Activated CD4-positive, alpha-beta T cell treated with anti-CD3 and anti-CD28 coated beads, Interleukin-2, amount 50 U/mL, for 48 hours (primary cell): ENCODE measurements at regions not wholly inside any gene's neighbourhood (a gene's known extent, or its start where the extent isn't known, plus 50 kb on each side); places are given as distances from the start of the nearest gene placed in this dataset.
"Not testable (repeated sequence)": the region's sequence is repeated elsewhere in the genome, so short reads cannot be mapped to it uniquely, and the experiment has no call there.

Source experiments
- DNase-seq, 2 experiments: peaks; one replicate each; pipeline ENCODE4 v3.0.0-alpha.2; 2020

DNA sequence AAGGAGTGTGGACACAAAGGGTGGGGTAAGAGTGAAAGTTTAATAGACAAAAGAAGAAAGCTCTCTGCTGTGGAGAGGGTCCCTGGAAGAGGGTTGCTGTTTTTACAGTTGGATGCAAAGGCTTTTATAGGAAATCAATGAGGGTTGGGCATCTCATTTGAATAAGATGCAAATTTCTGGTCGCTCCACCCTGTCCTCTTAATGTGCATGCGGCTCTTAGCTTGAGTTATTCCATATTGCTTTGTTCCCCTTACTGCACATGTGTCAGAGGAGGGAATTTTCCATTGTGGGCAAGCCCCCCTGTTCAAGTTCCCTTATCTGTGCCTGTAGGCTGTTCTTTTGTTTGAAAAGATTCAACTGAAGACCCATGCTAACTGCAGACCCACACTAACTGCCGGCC, 326.5 kb downstream of the BCL11A start:
- DNase-seq: no peak

DNA sequence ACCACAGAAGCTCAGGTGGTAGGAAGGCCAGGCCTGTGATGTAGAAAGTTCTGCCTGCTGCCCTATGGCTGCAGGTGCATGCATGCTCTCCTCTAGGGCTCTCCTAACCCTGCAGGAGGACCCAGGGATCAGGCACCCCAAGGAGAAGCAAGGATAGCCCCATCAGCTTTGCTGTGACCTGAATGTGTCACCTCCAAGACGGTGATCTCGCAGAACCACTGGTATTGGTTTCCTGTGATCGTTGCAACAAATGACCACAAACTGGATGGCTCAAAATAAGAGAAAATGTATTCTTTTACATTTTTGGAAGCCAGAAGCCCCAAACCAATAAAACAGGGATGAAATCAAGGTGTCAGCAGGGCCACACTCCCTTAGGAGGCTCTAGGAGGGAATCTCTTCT, 327.3 kb downstream of the BCL11A start:
- no peak for DNase-seq

DNA sequence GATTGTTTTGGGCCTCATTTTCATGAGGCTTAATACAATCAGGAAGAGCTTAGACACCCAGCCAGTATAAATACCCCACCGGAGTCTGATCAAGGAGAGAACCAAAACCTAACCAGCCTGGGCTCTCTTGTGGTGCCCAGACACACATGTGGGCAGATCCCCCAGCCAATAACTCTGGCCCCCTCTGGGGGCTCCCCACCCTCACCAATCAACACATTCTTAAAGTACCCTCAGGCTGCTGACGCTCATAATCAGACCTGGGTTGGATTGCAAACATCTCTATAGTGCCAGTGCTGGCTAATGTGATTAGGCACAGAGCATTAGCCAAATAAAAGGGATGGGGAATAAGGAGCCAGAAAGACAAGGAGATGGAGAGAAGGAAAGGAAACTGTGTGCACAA, 329.6 kb downstream of the BCL11A start:
- no peak for DNase-seq

DNA sequence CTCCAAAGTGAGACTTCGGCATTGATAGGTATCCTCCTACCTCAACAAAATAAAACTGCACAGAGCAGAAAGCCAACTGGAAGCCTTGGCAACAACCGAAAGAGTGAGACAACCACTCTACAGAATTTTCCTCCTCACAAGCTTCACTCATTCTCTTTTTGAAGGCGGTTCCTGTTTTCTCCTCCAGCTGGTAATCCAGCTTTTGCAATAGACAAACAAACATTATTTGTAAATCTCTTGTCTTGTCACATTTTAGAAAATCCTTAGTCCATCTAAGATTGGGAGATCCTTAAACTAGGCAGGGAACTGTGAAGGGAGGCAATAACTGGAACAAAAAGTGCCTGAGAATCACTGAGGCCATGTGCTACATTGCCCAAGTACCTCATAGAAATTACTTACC, 332.4 kb downstream of the BCL11A start:
- no peak for DNase-seq

DNA sequence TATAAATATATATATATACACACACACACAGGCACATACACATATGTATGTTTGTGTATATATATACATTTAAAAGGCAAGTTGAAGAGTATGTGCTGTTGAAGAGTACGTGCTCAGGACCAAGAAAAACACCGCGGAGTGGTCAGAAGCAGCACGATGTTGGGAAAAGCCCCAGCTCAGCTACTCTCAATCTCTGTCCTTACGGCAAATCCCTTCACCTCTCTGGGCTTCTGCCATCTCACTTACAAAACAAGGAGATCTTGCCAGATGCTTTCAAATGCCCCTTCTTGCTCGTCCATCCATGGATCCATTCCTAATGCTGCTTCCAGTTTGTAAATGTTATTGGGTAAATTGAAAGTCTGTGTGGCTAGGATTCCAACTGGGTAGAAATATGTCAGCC, 333.9 kb downstream of the BCL11A start:
- DNase-seq: no peak

DNA sequence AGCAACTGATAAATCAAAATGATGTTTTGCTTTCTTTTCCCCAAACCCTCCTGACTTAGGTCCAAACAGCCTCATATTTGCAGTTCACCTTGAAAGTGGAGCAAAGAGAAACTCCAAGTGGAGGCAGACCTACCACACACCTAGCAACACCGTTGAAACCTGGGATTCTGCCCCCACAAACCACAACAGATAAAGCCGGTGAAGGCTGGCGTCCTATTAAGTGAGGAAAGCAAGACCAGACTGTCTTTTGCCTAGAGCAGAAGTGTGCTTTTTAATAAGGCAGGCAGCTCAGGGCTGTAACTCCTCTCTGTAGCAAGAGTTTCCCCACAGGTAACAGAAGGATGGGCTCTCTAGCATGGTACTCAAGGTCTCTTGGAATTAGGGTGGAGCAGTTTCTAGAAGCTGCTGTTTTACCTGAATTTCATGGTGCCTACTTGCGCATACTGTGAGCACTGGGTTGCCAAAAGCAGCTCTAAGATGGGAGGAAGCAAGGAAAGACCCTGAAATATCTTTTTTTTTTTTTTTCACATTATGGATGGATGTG, 336.9 kb downstream of the BCL11A start:
- no peak for DNase-seq

DNA sequence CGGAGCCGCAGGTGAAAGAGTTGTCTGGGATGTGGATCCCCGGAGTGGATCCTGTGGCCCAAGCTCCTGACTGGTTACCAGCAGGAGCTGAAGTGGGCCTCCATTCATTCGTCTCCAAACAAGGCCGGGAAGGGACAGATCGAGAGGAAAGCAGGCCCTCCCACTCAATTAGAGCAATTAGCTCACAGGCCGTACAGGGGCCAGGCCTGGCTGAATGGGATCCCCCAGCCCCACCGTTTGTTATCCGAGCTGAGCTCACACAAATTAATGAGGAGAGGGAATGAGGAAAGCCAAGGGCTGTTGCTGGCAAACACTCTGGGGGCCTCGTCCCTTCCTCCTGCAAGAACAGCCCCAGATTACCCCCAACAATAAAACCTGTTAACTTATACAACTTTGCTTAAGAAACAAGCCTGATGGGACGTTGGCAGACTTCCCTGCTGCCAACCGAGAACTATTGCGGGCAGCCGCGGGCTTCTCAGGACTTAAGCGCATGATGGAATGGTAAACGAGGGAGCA, 338.0 kb downstream of the BCL11A start:
- no peak for DNase-seq

DNA sequence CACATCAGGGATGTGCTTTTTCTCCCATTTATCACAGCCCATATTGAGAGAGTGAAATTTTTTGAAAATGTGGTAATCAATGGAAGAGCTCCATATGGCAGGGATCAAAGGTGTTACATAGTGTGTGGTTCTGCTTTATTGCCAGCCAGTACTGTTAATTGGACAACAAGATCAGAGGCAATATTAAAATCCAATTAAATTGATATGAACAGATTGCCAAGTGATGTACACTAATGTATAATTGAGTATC, 338.9 kb downstream of the BCL11A start:
- DNase-seq: no peak

DNA sequence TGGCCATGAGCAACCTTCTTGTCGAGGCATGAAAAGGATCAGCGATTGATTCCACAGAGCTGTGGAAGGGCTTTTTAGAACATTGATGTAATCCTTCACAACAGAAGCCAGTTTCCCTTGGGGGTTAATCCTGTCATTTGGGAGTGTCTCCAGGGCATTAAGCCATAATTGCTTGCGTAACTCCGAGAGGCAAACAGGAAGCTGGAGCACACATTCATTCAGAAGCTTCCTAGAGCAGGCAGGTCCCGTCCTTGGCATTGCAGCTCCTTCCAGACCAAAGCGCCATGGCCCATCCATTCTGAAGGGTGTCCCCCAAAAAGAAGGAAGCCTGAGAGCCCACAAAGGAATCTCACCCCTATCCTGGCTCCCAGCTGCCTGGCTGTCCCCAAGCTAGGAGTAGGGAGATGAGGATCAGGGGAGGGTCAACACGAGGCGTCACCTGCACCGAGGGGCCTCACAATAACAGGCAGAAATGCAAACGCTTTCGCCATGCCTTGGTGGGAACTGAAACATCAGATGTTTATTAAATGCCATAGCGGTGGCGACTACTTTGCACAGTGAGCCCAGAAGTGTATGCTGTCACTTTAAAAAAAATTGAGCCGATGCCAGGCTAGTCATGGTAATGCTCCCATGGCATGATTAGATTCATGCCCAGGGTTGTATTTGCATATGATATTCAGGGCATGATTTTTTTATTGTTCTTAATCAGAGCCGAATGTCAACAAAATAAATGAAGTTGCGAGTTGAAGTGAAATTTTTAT, 339.4 kb downstream of the BCL11A start:
- no peak for DNase-seq

DNA sequence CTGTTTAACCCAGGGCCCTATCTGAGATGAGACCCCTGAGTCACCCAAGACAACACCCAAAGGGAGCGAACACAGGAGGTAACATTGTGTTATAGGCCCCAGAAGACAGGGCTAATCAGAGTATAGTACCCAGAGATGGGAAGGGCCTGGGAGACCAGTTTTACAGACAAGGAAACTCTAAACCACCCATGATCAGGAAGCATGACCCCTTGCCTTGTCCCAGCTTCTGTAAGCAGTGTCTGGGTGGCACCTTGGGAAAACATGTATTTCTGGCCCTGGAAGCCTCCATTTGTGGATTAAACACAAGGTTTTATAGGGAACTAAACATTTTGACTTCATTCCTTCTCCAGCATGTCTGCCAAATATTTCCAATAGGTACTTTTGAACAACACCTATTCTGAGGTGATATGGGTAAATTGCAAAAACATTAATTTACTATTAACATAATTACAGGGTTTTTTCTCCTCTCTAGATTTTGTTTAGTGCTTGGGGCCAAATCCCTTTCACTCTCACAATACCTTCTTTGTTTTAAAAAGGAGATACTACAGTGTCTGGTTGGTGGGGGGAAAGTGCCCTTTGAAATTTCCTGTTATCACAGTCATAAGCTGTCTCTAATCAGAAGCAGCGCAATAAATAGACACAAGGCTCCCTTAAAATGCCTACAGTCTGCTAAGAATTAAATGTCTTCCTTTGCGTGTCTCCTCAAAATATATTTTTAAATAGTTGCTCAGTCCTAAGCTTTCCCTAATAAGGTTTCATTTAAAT, 341.1 kb downstream of the BCL11A start:
- no peak for DNase-seq

DNA sequence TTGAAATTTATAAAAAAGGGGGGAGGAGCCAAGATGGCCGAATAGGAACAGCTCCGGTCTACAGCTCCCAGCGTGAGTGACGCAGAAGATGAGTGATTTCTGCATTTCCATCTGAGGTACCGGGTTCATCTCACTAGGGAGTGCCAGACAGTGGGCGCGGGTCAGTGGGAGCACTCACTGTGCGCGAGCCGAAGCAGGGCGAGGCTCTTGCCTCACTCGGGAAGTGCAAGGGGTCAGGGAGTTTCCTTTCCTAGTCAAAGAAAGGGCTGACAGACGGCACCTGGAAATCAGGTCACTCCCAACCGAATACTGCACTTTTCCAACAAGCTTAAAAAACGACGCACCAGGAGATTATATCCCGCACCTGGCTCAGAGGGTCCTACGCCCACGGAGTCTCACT, 364.4 kb downstream of the BCL11A start:
- not testable (repeated sequence) for DNase-seq

DNA sequence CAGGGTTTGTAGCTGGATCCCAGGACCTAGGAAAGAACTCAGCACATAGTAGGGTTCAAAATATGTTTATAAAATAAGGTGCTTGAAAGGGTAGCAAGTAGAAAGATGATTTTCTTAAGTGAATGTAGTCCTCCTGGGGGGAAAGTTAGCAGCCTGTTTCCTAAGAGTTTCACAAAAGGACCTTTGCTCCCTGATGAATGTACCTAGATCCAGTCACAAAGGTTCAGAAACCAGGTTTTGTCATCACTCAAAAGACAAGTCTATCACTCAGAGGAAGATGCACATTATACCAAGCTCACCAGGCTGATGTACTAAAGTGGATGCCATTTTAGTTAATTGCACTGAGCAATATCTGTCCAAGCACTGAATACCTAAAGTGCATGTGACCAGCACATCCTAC, 378.2 kb downstream of the BCL11A start:
- DNase-seq: no peak

DNA sequence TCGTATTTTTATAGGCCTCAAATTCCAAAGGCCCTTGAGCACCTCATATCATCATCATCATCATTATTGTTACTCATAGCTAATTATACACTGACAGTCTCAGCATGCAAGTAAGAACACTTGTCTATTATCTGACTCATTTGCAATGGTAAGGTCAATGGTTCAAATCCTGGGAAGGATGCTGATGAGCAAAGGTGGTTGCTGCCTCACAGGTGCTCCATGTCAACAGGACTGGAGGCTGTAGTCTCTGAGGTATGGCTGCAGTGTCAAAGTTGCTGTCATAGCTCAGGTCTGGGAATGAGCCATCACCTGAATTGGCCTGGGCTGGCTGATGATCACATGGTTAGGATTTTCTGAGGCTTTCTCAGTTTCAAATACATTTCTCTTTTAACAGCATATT, 379.3 kb downstream of the BCL11A start:
- DNase-seq: no peak

DNA sequence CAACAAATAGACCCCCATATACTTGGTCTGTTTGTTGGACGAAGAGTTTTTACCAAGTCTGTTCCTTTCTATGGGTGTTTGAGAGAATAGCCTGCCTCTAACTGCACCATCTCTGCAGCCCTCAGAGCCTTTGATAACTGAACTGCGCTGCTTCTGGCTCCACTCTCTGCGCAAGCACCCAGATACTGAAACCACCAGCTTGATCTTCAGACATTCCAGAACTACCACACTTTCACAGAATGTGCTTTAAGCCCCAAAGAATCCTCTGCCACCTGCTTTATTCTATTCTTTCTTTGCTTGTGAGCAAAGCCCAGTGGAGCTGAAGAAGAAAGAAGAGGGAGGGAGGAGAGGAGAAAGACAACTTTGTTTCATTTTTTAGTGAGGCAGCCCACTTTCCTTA, 380.7 kb downstream of the BCL11A start:
- no peak for DNase-seq

DNA sequence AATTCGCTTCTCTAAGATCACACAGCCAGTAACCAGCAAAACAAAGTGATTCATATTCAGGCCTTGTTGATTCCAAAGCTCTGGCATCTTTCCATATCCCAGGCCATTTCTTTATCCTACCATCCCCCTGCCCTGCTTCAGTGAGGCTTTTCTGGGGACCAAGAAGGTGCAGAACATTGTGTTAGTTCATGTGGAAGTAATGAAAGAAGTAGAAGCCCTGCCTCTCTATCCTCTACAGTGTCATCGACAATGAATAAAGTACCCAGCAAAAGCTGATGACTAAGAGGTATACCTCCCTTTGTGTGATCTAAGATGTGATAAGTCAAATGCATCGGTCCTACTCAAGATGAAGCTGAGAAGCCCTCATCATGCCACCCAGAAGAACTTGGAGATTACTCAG, 383.2 kb downstream of the BCL11A start:
- no peak for DNase-seq

DNA sequence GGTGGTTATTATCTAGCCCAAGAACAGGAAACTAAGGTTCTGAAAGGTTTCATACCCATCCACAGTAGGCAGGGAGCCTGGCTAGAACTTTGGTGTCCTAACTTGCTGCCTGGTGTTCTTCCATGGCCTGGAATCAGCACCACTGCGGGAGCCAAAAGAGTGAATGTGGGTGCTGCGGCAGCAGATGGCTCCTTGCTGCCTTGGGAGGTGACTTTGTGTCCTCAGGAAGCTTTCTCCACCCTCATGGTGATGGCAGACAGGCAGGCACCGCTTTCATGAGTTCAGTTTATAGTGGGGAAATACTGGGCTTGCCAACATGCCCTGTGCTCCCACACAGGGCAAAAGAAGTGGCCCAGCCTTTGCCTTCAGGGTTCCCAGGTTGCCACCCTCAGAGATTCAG, 385.2 kb downstream of the BCL11A start:
- no peak for DNase-seq

DNA sequence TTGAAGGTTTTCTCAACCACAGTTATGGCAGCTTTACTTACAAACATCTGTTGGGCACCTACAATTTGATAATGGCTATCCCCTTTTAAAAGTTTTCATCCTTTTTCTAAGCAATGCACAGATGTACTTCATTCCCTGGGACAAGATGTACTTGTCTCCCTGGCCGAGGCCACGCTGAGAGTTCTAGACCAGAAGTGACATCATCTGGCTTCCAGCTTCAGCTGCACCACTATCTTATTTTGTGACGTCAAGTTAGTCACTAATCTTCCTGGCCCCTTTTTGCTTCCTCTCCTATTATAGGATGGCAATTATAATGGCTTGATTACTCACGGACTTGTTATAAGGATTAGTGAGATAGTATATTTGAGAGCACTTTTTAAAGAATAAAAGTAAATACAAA, 386.4 kb downstream of the BCL11A start:
- DNase-seq: no peak

DNA sequence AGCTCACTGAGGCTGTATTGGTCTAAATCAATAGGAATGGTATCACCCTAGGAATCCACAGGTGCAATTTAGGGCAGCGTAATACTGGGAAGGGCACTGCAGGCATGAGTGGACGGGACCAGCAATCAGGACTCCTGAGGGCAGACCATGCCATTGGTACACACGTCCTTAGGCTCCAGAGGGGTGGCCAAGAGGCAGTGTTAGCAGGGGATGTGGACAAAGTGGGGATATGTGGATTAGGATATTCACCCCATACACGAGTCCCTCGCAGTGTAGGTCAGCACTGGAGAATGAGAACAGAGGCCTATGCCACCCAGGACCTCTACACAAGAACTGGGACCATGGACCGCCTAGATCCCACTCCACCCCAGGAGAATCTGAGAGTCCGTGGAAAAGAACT, 389.8 kb downstream of the BCL11A start:
- DNase-seq: no peak

DNA sequence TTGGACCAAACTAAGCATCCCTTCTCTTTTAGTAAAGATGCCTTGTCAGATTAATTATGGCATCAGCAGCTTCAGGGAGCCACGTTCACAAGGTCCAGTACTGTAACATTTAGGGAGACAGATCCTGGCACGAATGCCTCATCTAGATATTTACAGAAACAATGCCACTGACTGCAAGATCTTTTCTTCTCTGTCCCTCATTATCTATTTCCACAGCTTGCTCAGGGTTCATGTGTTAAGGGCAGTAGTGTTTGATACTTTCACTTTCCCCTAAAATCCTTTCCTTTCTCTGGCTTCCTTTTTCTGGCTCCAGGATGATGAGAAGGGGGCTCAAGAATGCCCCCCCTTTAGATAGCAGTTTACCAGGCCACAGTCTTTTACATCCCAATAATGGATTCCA, 393.9 kb downstream of the BCL11A start:
- no peak for DNase-seq

DNA sequence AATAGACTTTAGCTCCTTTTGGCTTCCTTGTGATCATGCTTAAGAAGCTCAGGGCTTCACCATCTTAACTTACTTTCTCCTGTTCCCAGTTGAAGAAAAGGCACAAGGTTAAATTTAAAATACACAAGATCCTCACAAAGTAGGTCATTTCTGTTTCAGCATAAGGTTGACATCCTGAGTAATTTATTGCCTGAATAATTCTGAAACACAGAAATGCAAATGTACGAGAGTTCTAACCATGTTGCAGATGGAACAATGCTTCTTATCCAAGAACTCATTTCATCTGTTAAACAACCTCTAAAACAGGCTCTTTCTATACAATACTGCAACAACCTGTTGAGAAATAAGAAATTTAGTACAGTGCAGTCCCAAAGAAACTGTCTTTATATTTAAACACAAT, 395.2 kb downstream of the BCL11A start:
- no peak for DNase-seq

DNA sequence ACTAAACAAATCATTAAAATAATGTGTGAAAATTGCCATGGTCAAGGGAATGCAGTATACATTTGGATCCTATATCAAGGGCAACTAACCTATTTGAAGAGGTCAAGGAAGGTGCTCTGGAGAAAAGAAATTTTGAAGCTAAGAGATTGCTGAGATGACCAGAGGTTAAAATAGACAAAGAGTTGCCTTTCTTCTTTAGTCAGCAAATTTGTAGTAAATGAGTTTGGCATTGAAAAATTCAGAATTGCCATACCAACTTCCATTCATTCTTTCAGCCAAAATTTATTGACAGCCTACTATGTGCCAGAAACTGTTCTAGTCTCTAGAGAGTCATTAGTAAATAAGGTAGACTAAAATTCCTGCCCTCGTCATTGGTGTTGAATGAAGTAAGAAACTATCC, 396.2 kb downstream of the BCL11A start:
- DNase-seq: no peak

DNA sequence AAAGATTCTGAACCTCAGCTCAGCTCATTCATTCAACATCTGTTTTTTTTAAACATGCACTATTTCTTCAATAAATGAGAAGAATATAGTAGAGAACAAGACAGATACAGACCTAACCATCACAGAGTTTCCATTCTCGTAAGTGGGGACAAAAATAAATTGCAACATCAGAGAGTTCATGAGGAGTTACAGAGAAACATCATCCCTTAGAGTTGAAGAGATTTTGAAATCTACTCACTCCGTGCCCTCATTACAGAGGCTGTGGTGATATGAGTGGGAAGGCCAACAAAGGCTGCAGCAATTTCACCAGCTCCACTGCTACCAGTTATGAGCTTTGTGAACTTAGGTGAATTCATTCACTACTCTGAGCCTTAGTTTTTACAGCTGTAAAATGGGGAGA, 399.3 kb downstream of the BCL11A start:
- no peak for DNase-seq

DNA sequence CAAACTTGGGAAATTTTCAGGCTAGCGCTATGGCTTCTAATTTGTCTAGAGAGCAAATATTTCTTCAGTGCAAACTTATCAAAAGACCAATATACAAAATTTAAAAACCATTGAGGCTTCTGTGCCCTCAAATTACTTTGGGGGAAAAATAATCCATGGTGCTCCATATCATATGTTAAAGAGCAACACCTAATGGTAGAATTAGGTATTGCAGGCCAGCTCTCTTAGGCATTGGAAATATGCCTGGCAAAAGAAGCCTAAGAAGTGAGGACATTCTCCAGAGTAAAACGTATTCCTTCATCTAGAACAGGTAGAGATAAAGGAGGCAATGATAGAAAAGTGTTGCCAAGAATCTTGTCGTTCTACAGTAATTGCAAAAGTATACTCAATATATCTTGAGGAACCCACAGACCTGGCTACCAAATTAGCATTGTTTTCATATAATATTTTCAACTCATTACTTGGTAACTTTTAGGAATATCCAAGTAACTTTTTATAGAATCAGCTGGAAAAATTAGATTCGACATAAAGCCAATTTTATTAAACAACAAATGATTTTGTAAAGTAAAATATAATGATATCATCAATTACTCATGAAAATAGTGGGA, 401.1 kb downstream of the BCL11A start:
- no peak for DNase-seq

DNA sequence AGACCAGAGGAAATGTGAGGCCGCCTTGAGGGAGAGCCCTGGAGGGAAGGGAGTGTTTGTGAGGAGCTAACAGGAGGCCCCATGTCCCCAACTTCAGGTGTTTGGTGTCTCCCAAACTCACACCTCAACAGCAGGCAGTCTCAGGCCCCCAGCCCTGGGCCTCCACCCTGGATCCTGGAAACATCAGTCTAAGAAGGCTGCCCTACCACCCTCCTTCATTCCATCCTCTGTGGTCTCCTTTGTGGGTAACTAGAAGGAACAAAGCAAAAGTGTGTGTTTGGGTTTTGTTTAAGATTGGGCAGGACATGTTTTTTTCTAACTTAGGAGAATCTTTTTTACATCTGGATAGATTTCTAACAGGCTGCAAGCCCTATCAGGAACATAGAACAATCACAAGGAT, 404.3 kb downstream of the BCL11A start:
- DNase-seq: no peak
